NB4 (cell line): ENCODE measurements at regions not wholly inside any gene's neighbourhood (a gene's known extent, or its start where the extent isn't known, plus 50 kb on each side); places are given as distances from the start of the nearest gene placed in this dataset.

ENCODE experiments used
- DNase-seq: peaks from one replicate; pipeline ENCODE4 v3.0.0; 2010; ENCODE audit warnings: low read depth
- H3K4me3 ChIP-seq: one replicate; pipeline ENCODE4 v1.5.1; 2011; ENCODE audit warnings: mild to moderate bottlenecking, low read depth, low read length, moderate library complexity
- CTCF ChIP-seq: IDR thresholded peaks from one replicate; pipeline ENCODE4 v1.5.1; 2012; ENCODE audit warnings: low read depth, low read length
- MAX ChIP-seq: IDR thresholded peaks from 2 replicates; pipeline ENCODE4 v1.6.1; 2011; ENCODE audit warnings: low read depth, low read length
- MYC ChIP-seq: IDR thresholded peaks from 2 replicates; pipeline ENCODE4 v1.6.1; 2011; ENCODE audit warnings: low read depth, low read length
- POLR2A ChIP-seq: IDR thresholded peaks from 2 replicates; pipeline ENCODE4 v1.6.1; 2011; ENCODE audit warnings: mild to moderate bottlenecking; ENCODE audit not compliant: insufficient read length; ENCODE audit errors: extremely low read depth

- TF ChIP-seq MYC (no peak), CTCF (no peak), MAX (no peak), POLR2A (no peak)
- no peak overlapping the region for H3K4me3 ChIP-seq
- DNase-seq, result no peak
Observed at GRCh38 chr15:29480278-29480677, 210.7 kb upstream of the NSMCE3 start.

DNA sequence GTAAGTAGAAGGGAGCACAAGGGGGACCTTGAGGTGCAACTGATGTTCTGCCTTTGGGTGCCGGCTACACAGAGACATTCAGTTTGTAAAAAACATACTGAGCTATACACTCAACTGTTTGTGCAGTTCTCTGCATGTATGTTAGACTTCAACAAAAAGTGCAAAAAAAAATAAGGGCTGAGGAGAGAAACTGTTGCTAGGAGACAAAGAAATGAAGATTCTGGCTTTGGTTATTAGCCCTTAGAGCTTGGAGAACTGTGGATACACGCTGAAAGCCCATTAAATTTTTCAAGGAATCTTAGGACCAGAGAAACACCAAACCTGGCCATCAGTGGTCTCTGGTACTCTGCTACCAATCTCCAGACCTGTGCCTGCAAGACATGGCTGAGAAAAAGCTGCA is 207.6 kb upstream of the NSMCE3 start:
- DNase-seq, result no peak
- TF ChIP-seq MYC (no peak), CTCF (no peak), POLR2A (no peak), MAX (no peak)
- H3K4me3 ChIP-seq, result no peak overlapping the region

- TF ChIP-seq CTCF, result no peak
- TF ChIP-seq MAX, result no peak
- no peak for TF ChIP-seq MYC
- TF ChIP-seq POLR2A, result no peak
- H3K4me3 ChIP-seq, result no peak overlapping the region
- no peak for DNase-seq
Observed at GRCh38 chr15:29476503-29477080, 207.0 kb upstream of the NSMCE3 start.

- no peak for TF ChIP-seq POLR2A
- TF ChIP-seq MYC, result no peak
- TF ChIP-seq MAX, result no peak
- no peak for TF ChIP-seq CTCF
- no peak for DNase-seq
- H3K4me3 ChIP-seq, result no peak overlapping the region
Observed at GRCh38 chr15:29475096-29475495, 205.5 kb upstream of the NSMCE3 start.

DNA sequence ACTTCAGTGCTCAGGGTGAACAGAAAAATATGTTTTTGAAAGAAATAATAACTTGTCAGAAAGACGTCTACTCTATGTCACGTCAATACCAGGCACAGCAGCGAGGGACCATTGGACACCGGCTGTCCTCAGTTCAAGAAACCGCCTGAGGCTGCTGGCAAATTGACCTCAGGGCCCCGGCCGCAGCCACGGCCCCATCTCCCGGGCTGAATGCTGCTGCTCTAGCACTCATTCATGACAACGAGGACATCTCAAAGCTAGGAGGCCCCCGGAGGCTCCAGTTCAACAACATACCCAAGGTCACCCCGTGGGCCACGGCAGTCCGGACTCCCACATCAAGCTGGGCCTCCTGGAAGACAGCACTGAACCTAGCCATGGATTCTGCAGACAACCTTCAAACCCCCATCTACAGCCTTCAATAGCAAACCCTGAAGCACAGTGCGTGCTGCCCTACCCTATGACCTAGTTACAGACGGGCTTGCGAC is 204.0 kb upstream of the NSMCE3 start:
- DNase-seq, result no peak
- H3K4me3 ChIP-seq, result no peak overlapping the region
- TF ChIP-seq MYC (no peak), MAX (no peak), POLR2A (no peak), CTCF (no peak)

DNA sequence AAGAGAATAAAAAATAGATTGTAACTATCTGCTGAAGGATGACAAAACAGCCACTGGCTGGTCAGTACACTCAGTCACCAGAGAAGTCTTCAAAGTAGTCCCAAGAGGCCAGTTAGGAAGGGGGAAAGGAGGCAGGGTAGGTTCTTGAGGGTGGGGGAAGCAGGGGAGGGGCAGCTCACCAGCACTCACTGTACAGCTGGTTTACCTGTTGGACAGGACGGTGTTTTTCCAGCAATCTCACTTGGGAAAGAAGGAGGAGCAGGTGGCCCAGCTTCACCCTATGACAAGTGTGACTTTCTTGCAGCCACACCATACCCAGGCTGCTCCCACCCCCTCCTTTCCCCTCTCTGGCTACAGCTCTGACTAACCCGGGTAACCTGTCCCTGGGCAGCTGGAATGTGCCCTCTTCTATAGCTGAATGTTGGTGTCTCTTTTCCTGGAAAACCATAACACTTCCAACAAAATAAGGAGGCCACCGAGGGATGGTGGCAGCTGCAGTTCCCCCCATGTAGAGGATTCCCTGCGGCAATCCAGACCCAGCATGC is 203.4 kb upstream of the NSMCE3 start:
- TF ChIP-seq MAX (no peak), MYC (no peak), POLR2A (no peak), CTCF (no peak)
- no peak overlapping the region for H3K4me3 ChIP-seq
- no peak for DNase-seq
